Hepatocyte (in vitro differentiated cells): ENCODE measurements at regions not wholly inside any gene's neighbourhood (a gene's known extent, or its start where the extent isn't known, plus 50 kb on each side); places are given as distances from the start of the nearest gene placed in this dataset.

Experiments used
- DNase-seq: peaks from one replicate; pipeline ENCODE4 v3.0.0-alpha.2; 2016; ENCODE audit warnings: low spot score
- H2AFZ ChIP-seq: fragments of 200-600 bp; sonication (generic); 2 replicates; pipeline ENCODE4 v1.6.0; 2016; ENCODE audit warnings: antibody characterized with exemption, mild to moderate bottlenecking
- H3K27ac ChIP-seq: fragments of 200-600 bp; sonication (generic); 2 replicates; pipeline ENCODE4 v1.5.1; 2016; ENCODE audit warnings: mild to moderate bottlenecking
- H3K27me3 ChIP-seq: fragments of 200-600 bp; sonication (generic); 2 replicates; pipeline ENCODE4 v1.6.1; 2016
- H3K36me3 ChIP-seq: fragments of 200-600 bp; sonication (generic); replicated peaks from 2 replicates; pipeline ENCODE4 v1.5.1; 2016; ENCODE audit warnings: low read depth; ENCODE audit not compliant: insufficient read depth
- H3K4me1 ChIP-seq: fragments of 200-600 bp; sonication (generic); 2 replicates; pipeline ENCODE4 v1.5.1; 2016; ENCODE audit warnings: mild to moderate bottlenecking, moderate library complexity; ENCODE audit not compliant: insufficient read depth
- H3K4me2 ChIP-seq: fragments of 200-600 bp; sonication (generic); 2 replicates; pipeline ENCODE4 v1.6.0; 2016
- H3K4me3 ChIP-seq: fragments of 200-600 bp; sonication (generic); 2 replicates; pipeline ENCODE4 v1.5.1; 2016; ENCODE audit warnings: mild to moderate bottlenecking
- H3K79me2 ChIP-seq: fragments of 200-600 bp; sonication (generic); 2 replicates; pipeline ENCODE4 v1.6.0; 2017; ENCODE audit warnings: mild to moderate bottlenecking
- H3K9me2 ChIP-seq: fragments of 200-600 bp; sonication (generic); replicated peaks from 2 replicates; pipeline ENCODE4 v1.6.0; 2017; ENCODE audit warnings: mild to moderate bottlenecking; ENCODE audit not compliant: insufficient read depth
- H3K9me3 ChIP-seq: fragments of 200-600 bp; sonication (generic); 2 replicates; pipeline ENCODE4 v1.5.1; 2016; ENCODE audit warnings: low read depth, mild to moderate bottlenecking
- H4K20me1 ChIP-seq: fragments of 200-600 bp; sonication (generic); 2 replicates; pipeline ENCODE4 v1.6.0; 2016; ENCODE audit warnings: mild to moderate bottlenecking; ENCODE audit not compliant: insufficient read depth, poor library complexity, severe bottlenecking
- EZH2 ChIP-seq: fragments of 200-600 bp; sonication (generic); IDR thresholded peaks from 2 replicates; pipeline ENCODE4 v1.6.1; 2016; ENCODE audit warnings: antibody characterized with exemption, mild to moderate bottlenecking, borderline replicate concordance
- EZH2phosphoT487 ChIP-seq: fragments of 200-600 bp; sonication (generic); IDR thresholded peaks from one replicate; pipeline ENCODE4 v1.6.1; 2018; ENCODE audit warnings: antibody characterized with exemption, mild to moderate bottlenecking, low read depth, moderate library complexity; ENCODE audit not compliant: unreplicated experiment, severe bottlenecking
- WGBS: methylation state at CpG from one replicate; pipeline ENCODE4 v1.1.6; 2016; ENCODE audit warnings: low lambda C conversion rate; ENCODE audit errors: missing lambda C conversion rate; 5-methylcytosine and 5-hydroxymethylcytosine counted together
- TF ChIP-seq, protein P1 (sequence below): fragments of 200-600 bp; sonication (generic); IDR thresholded peaks from 2 replicates; pipeline ENCODE4 v1.5.1; 2016; ENCODE audit warnings: antibody characterized with exemption, mild to moderate bottlenecking; ENCODE audit not compliant: poor library complexity

GRCh38 chr15:49734831-49735508 is 114.1 kb downstream of the DTWD1 start:
- 94% methylated on average over 4 of the region's 4 CpGs for WGBS

GRCh38 chr15:49737127-49737526 is 116.3 kb downstream of the DTWD1 start:
- Histone ChIP-seq H2AFZ (no peak overlapping the region), H3K27ac (no peak overlapping the region), H3K4me3 (no peak overlapping the region), H4K20me1 (no peaks in the 10 kb centered on the region), H3K9me2 (no peaks in the 10 kb centered on the region), H3K27me3 (no peaks in the 10 kb centered on the region), H3K36me3 (no peaks in the 10 kb centered on the region), H3K4me2 (no peak overlapping the region), H3K4me1 (peaks cover 8% of the 10 kb centered on the region), H3K79me2 (no peaks in the 10 kb centered on the region), H3K9me3 (no peaks in the 10 kb centered on the region)
- TF ChIP-seq EZH2 (no peak), EZH2phosphoT487 (no peak)
- TF ChIP-seq, protein P1, sequence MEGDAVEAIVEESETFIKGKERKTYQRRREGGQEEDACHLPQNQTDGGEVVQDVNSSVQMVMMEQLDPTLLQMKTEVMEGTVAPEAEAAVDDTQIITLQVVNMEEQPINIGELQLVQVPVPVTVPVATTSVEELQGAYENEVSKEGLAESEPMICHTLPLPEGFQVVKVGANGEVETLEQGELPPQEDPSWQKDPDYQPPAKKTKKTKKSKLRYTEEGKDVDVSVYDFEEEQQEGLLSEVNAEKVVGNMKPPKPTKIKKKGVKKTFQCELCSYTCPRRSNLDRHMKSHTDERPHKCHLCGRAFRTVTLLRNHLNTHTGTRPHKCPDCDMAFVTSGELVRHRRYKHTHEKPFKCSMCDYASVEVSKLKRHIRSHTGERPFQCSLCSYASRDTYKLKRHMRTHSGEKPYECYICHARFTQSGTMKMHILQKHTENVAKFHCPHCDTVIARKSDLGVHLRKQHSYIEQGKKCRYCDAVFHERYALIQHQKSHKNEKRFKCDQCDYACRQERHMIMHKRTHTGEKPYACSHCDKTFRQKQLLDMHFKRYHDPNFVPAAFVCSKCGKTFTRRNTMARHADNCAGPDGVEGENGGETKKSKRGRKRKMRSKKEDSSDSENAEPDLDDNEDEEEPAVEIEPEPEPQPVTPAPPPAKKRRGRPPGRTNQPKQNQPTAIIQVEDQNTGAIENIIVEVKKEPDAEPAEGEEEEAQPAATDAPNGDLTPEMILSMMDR: no peak
- DNase-seq: no peak

More at GRCh38 chr15:49734831-49735508, 114.1 kb downstream of the DTWD1 start:
- peaks cover 11% of the 10 kb centered on the region for H3K4me1 ChIP-seq
- H3K9me3 ChIP-seq: no peaks in the 10 kb centered on the region
- no peak overlapping the region for H3K4me2 ChIP-seq
- H3K27me3 ChIP-seq: no peaks in the 10 kb centered on the region
- no peaks in the 10 kb centered on the region for H4K20me1 ChIP-seq
- H3K79me2 ChIP-seq: no peaks in the 10 kb centered on the region
- no peak overlapping the region for H3K27ac ChIP-seq
- no peaks in the 10 kb centered on the region for H3K9me2 ChIP-seq
- H2AFZ ChIP-seq: no peak overlapping the region
- TF ChIP-seq, protein P1: no peak
- TF ChIP-seq EZH2 (no peak), EZH2phosphoT487 (no peak)
- H3K36me3 ChIP-seq: no peaks in the 10 kb centered on the region
- DNase-seq: no peak
- H3K4me3 ChIP-seq: no peak overlapping the region

DNA sequence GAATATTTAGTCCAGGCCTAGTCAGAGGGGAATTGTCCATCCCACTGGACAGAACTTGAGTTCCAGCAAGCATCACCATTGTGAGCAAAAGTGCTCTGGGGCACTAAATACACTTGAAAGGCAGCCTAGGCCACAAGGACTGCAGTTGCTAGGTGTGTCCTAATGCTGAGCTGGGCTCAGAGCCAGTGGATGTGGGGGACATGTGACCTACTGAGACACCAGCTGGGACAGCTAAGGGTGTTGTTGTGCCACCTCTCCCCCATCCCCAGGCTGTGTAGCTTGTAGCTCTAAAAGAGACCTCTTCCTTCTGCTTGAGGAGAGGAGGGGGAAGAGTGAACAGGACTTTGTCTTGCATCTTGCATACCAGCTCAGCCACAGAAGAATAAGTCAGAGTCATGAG is 120.9 kb downstream of the DTWD1 start:
- Histone ChIP-seq H3K27ac (no peak overlapping the region), H4K20me1 (no peaks in the 10 kb centered on the region), H2AFZ (no peak overlapping the region), H3K79me2 (no peaks in the 10 kb centered on the region), H3K9me2 (no peaks in the 10 kb centered on the region), H3K9me3 (no peaks in the 10 kb centered on the region), H3K4me1 (no peaks in the 10 kb centered on the region), H3K27me3 (no peaks in the 10 kb centered on the region), H3K4me3 (no peak overlapping the region), H3K36me3 (no peaks in the 10 kb centered on the region), H3K4me2 (no peak overlapping the region)
- no peak for TF ChIP-seq EZH2
- TF ChIP-seq, protein P1: no peak
- no peak for TF ChIP-seq EZH2phosphoT487
- no peak for DNase-seq

DNA sequence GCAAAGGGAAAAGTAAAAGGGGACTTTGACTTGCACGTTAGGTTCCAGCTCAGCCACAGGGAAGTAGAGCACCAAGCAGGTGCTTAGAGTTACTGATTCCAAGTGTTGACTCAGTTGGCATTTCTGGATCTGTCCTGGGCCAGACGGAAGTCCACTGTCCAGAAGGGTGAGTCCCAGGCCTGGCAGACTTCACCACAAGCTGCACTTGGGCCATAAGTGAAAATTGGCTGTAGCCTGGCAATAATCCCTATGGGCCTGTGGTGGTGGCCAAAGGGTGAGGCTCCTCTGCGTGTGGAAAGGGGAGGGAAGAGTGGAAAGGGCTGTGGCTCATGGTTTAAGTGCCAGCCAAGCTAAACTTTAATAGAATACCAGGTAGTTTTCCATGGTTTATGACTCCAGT is 121.5 kb downstream of the DTWD1 start:
- H3K36me3 ChIP-seq: no peaks in the 10 kb centered on the region
- H3K4me3 ChIP-seq: no peak overlapping the region
- no peaks in the 10 kb centered on the region for H3K27me3 ChIP-seq
- H3K4me2 ChIP-seq: no peak overlapping the region
- no peaks in the 10 kb centered on the region for H3K9me2 ChIP-seq
- H2AFZ ChIP-seq: no peak overlapping the region
- no peak overlapping the region for H3K27ac ChIP-seq
- DNase-seq: no peak
- H3K4me1 ChIP-seq: no peaks in the 10 kb centered on the region
- no peaks in the 10 kb centered on the region for H3K9me3 ChIP-seq
- no peak for TF ChIP-seq EZH2
- TF ChIP-seq, protein P1: no peak
- TF ChIP-seq EZH2phosphoT487: no peak
- no peaks in the 10 kb centered on the region for H3K79me2 ChIP-seq
- H4K20me1 ChIP-seq: no peaks in the 10 kb centered on the region
- 84% methylated on average over 3 of the region's 3 CpGs for WGBS
